H9 (cell line): ENCODE measurements at regions not wholly inside any gene's neighbourhood (a gene's known extent, or its start where the extent isn't known, plus 50 kb on each side); places are given as distances from the start of the nearest gene placed in this dataset.

Experiments
- DNase-seq: peaks from one replicate; pipeline ENCODE4 v3.0.0-alpha.2; 2017
- H2AFZ ChIP-seq: one replicate; pipeline ENCODE4 v1.6.1; 2013; ENCODE audit warnings: mild to moderate bottlenecking, low read length, control low read depth, moderate library complexity
- H2AK5ac ChIP-seq: 2 replicates; pipeline ENCODE4 v1.6.1; 2013; ENCODE audit warnings: low read length, control low read depth, mixed read lengths; ENCODE audit not compliant: insufficient read length
- H2BK120ac ChIP-seq: one replicate; pipeline ENCODE4 v1.6.1; 2013; ENCODE audit warnings: low read depth, mild to moderate bottlenecking, low read length, control low read depth, inconsistent platforms; ENCODE audit not compliant: poor library complexity, severe bottlenecking
- H2BK12ac ChIP-seq: 2 replicates; pipeline ENCODE4 v1.6.1; 2013; ENCODE audit warnings: low read length, control low read depth, mixed read lengths, low read depth; ENCODE audit not compliant: insufficient read length
- H2BK15ac ChIP-seq: 2 replicates; pipeline ENCODE4 v1.6.1; 2013; ENCODE audit warnings: low read depth, low read length, control low read depth
- H2BK20ac ChIP-seq: one replicate; pipeline ENCODE4 v1.6.1; 2013; ENCODE audit warnings: low read depth, mild to moderate bottlenecking, low read length, control low read depth, inconsistent platforms; ENCODE audit not compliant: poor library complexity, severe bottlenecking
- H2BK5ac ChIP-seq: 2 replicates; pipeline ENCODE4 v1.6.1; 2013; ENCODE audit warnings: low read length, control low read depth, mixed read lengths; ENCODE audit not compliant: insufficient read length
- H3K14ac ChIP-seq: 2 replicates; pipeline ENCODE4 v1.6.1; 2013; ENCODE audit warnings: low read length, control low read depth; ENCODE audit not compliant: insufficient read depth
- H3K18ac ChIP-seq: 2 replicates; pipeline ENCODE4 v1.6.1; 2013; ENCODE audit warnings: low read depth, mild to moderate bottlenecking, mixed read lengths, low read length, control low read depth; ENCODE audit not compliant: insufficient read length
- H3K23ac ChIP-seq: 2 replicates; pipeline ENCODE4 v1.6.1; 2013; ENCODE audit warnings: low read length, control low read depth, mixed read lengths, low read depth; ENCODE audit not compliant: insufficient read length
- H3K23me2 ChIP-seq: 2 replicates; pipeline ENCODE4 v1.6.1; 2013; ENCODE audit warnings: low read depth, mild to moderate bottlenecking, mixed read lengths, low read length, control low read depth; ENCODE audit not compliant: insufficient read length, poor library complexity, severe bottlenecking
- H3K27ac ChIP-seq: 2 replicates; pipeline ENCODE4 v1.5.1; 2013; ENCODE audit warnings: low read length, control low read depth, mixed read lengths, low read depth; ENCODE audit not compliant: insufficient read length
- H3K27me3 ChIP-seq: 2 replicates; pipeline ENCODE4 v1.6.1; 2013; ENCODE audit warnings: low read length, control low read depth, inconsistent platforms; ENCODE audit not compliant: insufficient read depth
- H3K4ac ChIP-seq: 2 replicates; pipeline ENCODE4 v1.6.1; 2013; ENCODE audit warnings: low read depth, mild to moderate bottlenecking, control low read depth, inconsistent platforms, low read length, moderate library complexity
- H3K4me1 ChIP-seq: 2 replicates; pipeline ENCODE4 v1.6.1; 2013; ENCODE audit warnings: low read length, control low read depth, inconsistent platforms; ENCODE audit not compliant: insufficient read depth
- H3K4me2 ChIP-seq: 2 replicates; pipeline ENCODE4 v1.6.1; 2013; ENCODE audit warnings: low read length, control low read depth, mixed read lengths; ENCODE audit not compliant: insufficient read length, insufficient read depth
- H3K56ac ChIP-seq: 2 replicates; pipeline ENCODE4 v1.6.1; 2013; ENCODE audit warnings: low read depth, mild to moderate bottlenecking, mixed read lengths, low read length, control low read depth; ENCODE audit not compliant: insufficient read length
- H3K79me1 ChIP-seq: 2 replicates; pipeline ENCODE4 v1.6.1; 2013; ENCODE audit warnings: low read depth, mild to moderate bottlenecking, moderate library complexity, low read length, control low read depth, inconsistent platforms; ENCODE audit not compliant: insufficient read depth, poor library complexity, severe bottlenecking
- H3K79me2 ChIP-seq: 2 replicates; pipeline ENCODE4 v1.6.1; 2013; ENCODE audit warnings: low read length, control low read depth, inconsistent platforms; ENCODE audit not compliant: insufficient read depth
- H3K9ac ChIP-seq: 2 replicates; pipeline ENCODE4 v1.6.1; 2013; ENCODE audit warnings: low read length, control low read depth, mixed read lengths; ENCODE audit not compliant: insufficient read length; ENCODE audit errors: extremely low read depth
- H3K9me3 ChIP-seq: one replicate; pipeline ENCODE4 v1.6.1; 2013; ENCODE audit warnings: low read depth, low read length, inconsistent platforms; ENCODE audit not compliant: control insufficient read depth
- H3T11ph ChIP-seq: one replicate; pipeline ENCODE4 v1.6.1; 2013; ENCODE audit warnings: mild to moderate bottlenecking, low read length, control low read depth, inconsistent platforms
- H4K20me1 ChIP-seq: one replicate; pipeline ENCODE4 v1.6.1; 2013; ENCODE audit not compliant: control insufficient read depth, insufficient read length, insufficient read depth
- H4K5ac ChIP-seq: 2 replicates; pipeline ENCODE4 v1.6.1; 2013; ENCODE audit warnings: low read depth, mild to moderate bottlenecking, mixed read lengths, low read length, control low read depth; ENCODE audit not compliant: insufficient read length
- H4K8ac ChIP-seq: replicated peaks from 2 replicates; pipeline ENCODE4 v1.6.1; 2013; ENCODE audit warnings: low read length, control low read depth, mixed read lengths, low read depth; ENCODE audit not compliant: insufficient read length
- H4K91ac ChIP-seq: 2 replicates; pipeline ENCODE4 v1.6.1; 2013; ENCODE audit warnings: low read depth, mild to moderate bottlenecking, moderate library complexity, mixed read lengths, low read length, control low read depth; ENCODE audit not compliant: insufficient read length
- H3K27ac Mint-ChIP-seq, 3 experiments: 2 replicates in 2 of 3; 3 replicates in 1 of 3; pipeline ENCODE4 v1.8.0; 2020 to 2021; ENCODE audit warnings: mixed read lengths in 3 of 3, mild to moderate bottlenecking in 1 of 3, moderate library complexity in 1 of 3
- H3K27me3 Mint-ChIP-seq: 2 replicates; pipeline ENCODE4 v1.8.0; 2021; ENCODE audit warnings: low read depth, mild to moderate bottlenecking, moderate library complexity, mixed read lengths
- H3K36me3 Mint-ChIP-seq, 3 experiments: 2 replicates in 2 of 3; 3 replicates in 1 of 3; pipeline ENCODE4 v1.8.0; 2020 to 2021; ENCODE audit warnings: low read depth in 3 of 3, mixed read lengths in 3 of 3; ENCODE audit not compliant: insufficient read depth in 1 of 3
- H3K4me1 Mint-ChIP-seq, 2 experiments: 2 replicates each; pipeline ENCODE4 v1.8.0; 2020; ENCODE audit warnings: mixed read lengths in 2 of 2
- H3K4me3 Mint-ChIP-seq, 2 experiments: 2 replicates in 1 of 2; 3 replicates in 1 of 2; pipeline ENCODE4 v1.8.0; 2020 to 2021; ENCODE audit warnings: mild to moderate bottlenecking in 2 of 2, mixed read lengths in 2 of 2, moderate library complexity in 1 of 2
- H3K9me3 Mint-ChIP-seq, 2 experiments: 2 replicates in 1 of 2; 3 replicates in 1 of 2; pipeline ENCODE4 v1.8.0; 2020; ENCODE audit warnings: mild to moderate bottlenecking in 2 of 2, mixed read lengths in 2 of 2, moderate library complexity in 1 of 2
- WGBS: extraction: QIAGEN DNeasy Blood & Tissue Kit; methylation state at CpG from one replicate; pipeline ENCODE4 v1.1.7; 2013; ENCODE audit warnings: missing lambda C conversion rate, low lambda C conversion rate, mixed read lengths; ENCODE audit not compliant: insufficient read length; ENCODE audit errors: extremely low coverage; 5-methylcytosine and 5-hydroxymethylcytosine counted together
- TF ChIP-seq, protein P1 (sequence below): fragments of 200-600 bp; sonication (generic); conservative IDR thresholded peaks from 3 replicates; pipeline ENCODE4 v1.8.0; 2021; ENCODE audit warnings: antibody characterized with exemption, mild to moderate bottlenecking

- no peaks in the 10 kb centered on the region for H3K79me1 ChIP-seq
- H4K20me1 ChIP-seq, result no peaks in the 10 kb centered on the region
- H3K4me2 ChIP-seq, result no peak overlapping the region
- no peaks in the 10 kb centered on the region for H3K9me3 ChIP-seq
- H3K9ac ChIP-seq, result no peak overlapping the region
- H2BK12ac ChIP-seq, result no peak overlapping the region
- TF ChIP-seq, protein P1, sequence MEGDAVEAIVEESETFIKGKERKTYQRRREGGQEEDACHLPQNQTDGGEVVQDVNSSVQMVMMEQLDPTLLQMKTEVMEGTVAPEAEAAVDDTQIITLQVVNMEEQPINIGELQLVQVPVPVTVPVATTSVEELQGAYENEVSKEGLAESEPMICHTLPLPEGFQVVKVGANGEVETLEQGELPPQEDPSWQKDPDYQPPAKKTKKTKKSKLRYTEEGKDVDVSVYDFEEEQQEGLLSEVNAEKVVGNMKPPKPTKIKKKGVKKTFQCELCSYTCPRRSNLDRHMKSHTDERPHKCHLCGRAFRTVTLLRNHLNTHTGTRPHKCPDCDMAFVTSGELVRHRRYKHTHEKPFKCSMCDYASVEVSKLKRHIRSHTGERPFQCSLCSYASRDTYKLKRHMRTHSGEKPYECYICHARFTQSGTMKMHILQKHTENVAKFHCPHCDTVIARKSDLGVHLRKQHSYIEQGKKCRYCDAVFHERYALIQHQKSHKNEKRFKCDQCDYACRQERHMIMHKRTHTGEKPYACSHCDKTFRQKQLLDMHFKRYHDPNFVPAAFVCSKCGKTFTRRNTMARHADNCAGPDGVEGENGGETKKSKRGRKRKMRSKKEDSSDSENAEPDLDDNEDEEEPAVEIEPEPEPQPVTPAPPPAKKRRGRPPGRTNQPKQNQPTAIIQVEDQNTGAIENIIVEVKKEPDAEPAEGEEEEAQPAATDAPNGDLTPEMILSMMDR, result no peak
- no peak overlapping the region for H3K23ac ChIP-seq
- H3K27ac ChIP-seq, result no peak overlapping the region
- H4K8ac ChIP-seq, result no peak overlapping the region
- no peaks in the 10 kb centered on the region for H3K9me3 Mint-ChIP-seq
- no peak overlapping the region for H3K4me3 Mint-ChIP-seq
- H3K36me3 Mint-ChIP-seq, result no peaks in the 10 kb centered on the region
- peaks cover 3 to 8% of the 10 kb centered on the region in 2 experiments; a peak in 2 of 4 replicates for H3K4me1 Mint-ChIP-seq
- no peak overlapping the region for H2BK20ac ChIP-seq
- H2AFZ ChIP-seq, result no peak overlapping the region
- no peak overlapping the region for H2BK5ac ChIP-seq
- no peak overlapping the region for H3K14ac ChIP-seq
- H4K5ac ChIP-seq, result no peak overlapping the region
- no peak overlapping the region for H4K91ac ChIP-seq
- no peak overlapping the region for H2BK15ac ChIP-seq
- no peaks in the 10 kb centered on the region for H3K79me2 ChIP-seq
- H3T11ph ChIP-seq, result no peak overlapping the region
- no peak overlapping the region for H3K4ac ChIP-seq
- H3K27me3 ChIP-seq, result no peaks in the 10 kb centered on the region
- no peak overlapping the region for H3K27ac Mint-ChIP-seq
- H3K18ac ChIP-seq, result no peak overlapping the region
- no peak overlapping the region for H2BK120ac ChIP-seq
- H3K23me2 ChIP-seq, result no peaks in the 10 kb centered on the region
- no peak overlapping the region for H3K56ac ChIP-seq
- no peak overlapping the region for H2AK5ac ChIP-seq
- no peak for DNase-seq
- H3K27me3 Mint-ChIP-seq, result no peaks in the 10 kb centered on the region
- no CpG with 5 or more reads among the region's 2 CpGs for WGBS
- no peaks in the 10 kb centered on the region for H3K4me1 ChIP-seq
These were observed 179.8 kb downstream of the PRR20E start for GRCh38 chr13:57346786-57347185.
